ENCODE measurements at regions not wholly inside any gene's neighbourhood (a gene's known extent, or its start where the extent isn't known, plus 50 kb on each side); places are given as distances from the start of the nearest gene placed in this dataset.

- DNase-seq, result no peak
- no TSS peak for BruUV-seq (replicated peaks)
- TF ChIP-seq, protein P1, sequence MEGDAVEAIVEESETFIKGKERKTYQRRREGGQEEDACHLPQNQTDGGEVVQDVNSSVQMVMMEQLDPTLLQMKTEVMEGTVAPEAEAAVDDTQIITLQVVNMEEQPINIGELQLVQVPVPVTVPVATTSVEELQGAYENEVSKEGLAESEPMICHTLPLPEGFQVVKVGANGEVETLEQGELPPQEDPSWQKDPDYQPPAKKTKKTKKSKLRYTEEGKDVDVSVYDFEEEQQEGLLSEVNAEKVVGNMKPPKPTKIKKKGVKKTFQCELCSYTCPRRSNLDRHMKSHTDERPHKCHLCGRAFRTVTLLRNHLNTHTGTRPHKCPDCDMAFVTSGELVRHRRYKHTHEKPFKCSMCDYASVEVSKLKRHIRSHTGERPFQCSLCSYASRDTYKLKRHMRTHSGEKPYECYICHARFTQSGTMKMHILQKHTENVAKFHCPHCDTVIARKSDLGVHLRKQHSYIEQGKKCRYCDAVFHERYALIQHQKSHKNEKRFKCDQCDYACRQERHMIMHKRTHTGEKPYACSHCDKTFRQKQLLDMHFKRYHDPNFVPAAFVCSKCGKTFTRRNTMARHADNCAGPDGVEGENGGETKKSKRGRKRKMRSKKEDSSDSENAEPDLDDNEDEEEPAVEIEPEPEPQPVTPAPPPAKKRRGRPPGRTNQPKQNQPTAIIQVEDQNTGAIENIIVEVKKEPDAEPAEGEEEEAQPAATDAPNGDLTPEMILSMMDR (IDR thresholded peaks at IDR 0.05; ENCODE audit: unreplicated experiment), result no peak
- CTCF ChIA-PET, result no interaction called here
- H3K27me3 Mint-ChIP-seq (ENCODE audit: unreplicated experiment), result no peaks in the 10 kb centered on the region
- intact Hi-C loops (cut with micrococcal nuclease; ENCODE audit: unreplicated experiment), result no loop called here
- H3K4me3 Mint-ChIP-seq (ENCODE audit: low read depth, unreplicated experiment), result no peak overlapping the region
- no peaks in the 10 kb centered on the region for H3K4me1 Mint-ChIP-seq (ENCODE audit: low read depth, unreplicated experiment)
- H3K27ac Mint-ChIP-seq (ENCODE audit: unreplicated experiment), result no peak overlapping the region
- H3K9me3 Mint-ChIP-seq (ENCODE audit: low read depth, unreplicated experiment), result no peaks in the 10 kb centered on the region
- no peaks in the 10 kb centered on the region for H3K36me3 Mint-ChIP-seq (ENCODE audit: insufficient read depth, unreplicated experiment)
Measured at GRCh38 chr3:95905182-95905581, 909.2 kb upstream of the EPHA6 start.

DNA sequence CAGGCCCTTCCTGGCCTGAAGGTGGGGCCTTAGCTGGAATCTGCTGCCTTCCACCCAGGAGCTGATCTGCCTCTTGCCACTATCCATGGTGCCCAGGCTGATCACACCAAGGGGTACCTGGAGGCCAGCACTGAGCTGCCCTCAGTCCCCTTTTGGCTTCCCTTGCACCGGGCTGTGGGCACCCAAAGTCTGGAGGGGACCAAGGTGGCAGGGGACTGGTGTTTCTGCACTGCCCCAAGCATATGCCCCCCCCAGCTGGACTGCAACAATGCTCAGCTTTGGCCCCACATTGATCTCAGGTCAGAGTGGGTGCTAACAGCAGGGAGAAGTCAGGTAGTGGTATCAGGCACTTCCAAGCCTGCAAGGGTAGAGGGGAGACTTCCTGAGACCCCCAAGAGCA, 902.6 kb upstream of the EPHA6 start:
- BruUV-seq (replicated peaks), result no TSS peak
- CTCF ChIA-PET, result no interaction called here
- Mint-ChIP-seq H3K4me1 (ENCODE audit: low read depth, unreplicated experiment) (no peaks in the 10 kb centered on the region), H3K36me3 (ENCODE audit: insufficient read depth, unreplicated experiment) (no peaks in the 10 kb centered on the region), H3K4me3 (ENCODE audit: low read depth, unreplicated experiment) (no peak overlapping the region), H3K27me3 (ENCODE audit: unreplicated experiment) (no peaks in the 10 kb centered on the region), H3K9me3 (ENCODE audit: low read depth, unreplicated experiment) (peaks cover 3% of the 10 kb centered on the region), H3K27ac (ENCODE audit: unreplicated experiment) (no peak overlapping the region)
- intact Hi-C loops (cut with micrococcal nuclease; ENCODE audit: unreplicated experiment), result no loop called here
- no peak for DNase-seq
- TF ChIP-seq, protein P1 (IDR thresholded peaks at IDR 0.05; ENCODE audit: unreplicated experiment), result no peak

- peaks cover 3% of the 10 kb centered on the region for H3K9me3 Mint-ChIP-seq (ENCODE audit: low read depth, unreplicated experiment)
- TF ChIP-seq, protein P1 (IDR thresholded peaks at IDR 0.05; ENCODE audit: unreplicated experiment), result no peak
- no peak overlapping the region for H3K4me3 Mint-ChIP-seq (ENCODE audit: low read depth, unreplicated experiment)
- intact Hi-C loops (cut with micrococcal nuclease; ENCODE audit: unreplicated experiment), result no loop called here
- peak; percentile 4 for DNase-seq
- H3K36me3 Mint-ChIP-seq (ENCODE audit: insufficient read depth, unreplicated experiment), result no peaks in the 10 kb centered on the region
- BruUV-seq (replicated peaks), result no TSS peak
- no peak overlapping the region for H3K27ac Mint-ChIP-seq (ENCODE audit: unreplicated experiment)
- no peaks in the 10 kb centered on the region for H3K27me3 Mint-ChIP-seq (ENCODE audit: unreplicated experiment)
- H3K4me1 Mint-ChIP-seq (ENCODE audit: low read depth, unreplicated experiment), result no peaks in the 10 kb centered on the region
- CTCF ChIA-PET, result no interaction called here
Measured at GRCh38 chr3:95923496-95924210, 890.7 kb upstream of the EPHA6 start.

DNA sequence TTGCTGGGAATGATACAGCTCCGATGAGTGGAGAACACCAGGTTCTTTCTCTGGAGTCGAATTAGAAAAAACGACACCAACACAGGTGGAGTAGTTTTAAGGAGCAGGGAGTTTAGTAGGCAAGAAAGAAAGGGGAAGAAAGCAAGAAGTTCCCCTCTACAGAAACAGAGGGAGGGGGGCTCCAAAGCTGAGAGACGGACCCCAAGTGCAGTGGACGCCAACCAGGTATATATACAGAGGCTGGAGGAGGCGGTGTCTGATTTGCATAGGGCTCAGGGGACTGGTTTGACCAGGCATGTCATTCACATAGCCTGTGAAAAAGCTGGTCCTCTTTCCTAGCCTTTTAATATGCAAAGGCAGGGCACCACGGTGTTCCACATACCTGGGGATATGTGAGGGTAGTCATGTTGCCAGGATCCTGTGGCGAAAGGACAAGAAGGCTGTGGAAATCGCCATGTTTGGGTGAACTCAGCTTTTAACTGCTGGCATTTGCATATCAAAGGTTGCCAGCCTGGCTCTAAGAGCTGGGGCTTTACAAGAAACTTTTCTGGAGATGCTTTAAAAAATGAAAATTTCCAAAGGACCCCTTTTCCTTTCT, 887.4 kb upstream of the EPHA6 start:
- no TSS peak for BruUV-seq (replicated peaks)
- Mint-ChIP-seq H3K27ac (ENCODE audit: unreplicated experiment) (no peak overlapping the region), H3K9me3 (ENCODE audit: low read depth, unreplicated experiment) (peaks cover 3% of the 10 kb centered on the region), H3K4me1 (ENCODE audit: low read depth, unreplicated experiment) (no peaks in the 10 kb centered on the region), H3K4me3 (ENCODE audit: low read depth, unreplicated experiment) (no peak overlapping the region), H3K27me3 (ENCODE audit: unreplicated experiment) (no peaks in the 10 kb centered on the region), H3K36me3 (ENCODE audit: insufficient read depth, unreplicated experiment) (no peaks in the 10 kb centered on the region)
- no peak for DNase-seq
- TF ChIP-seq, protein P1 (IDR thresholded peaks at IDR 0.05; ENCODE audit: unreplicated experiment), result no peak
- intact Hi-C loops (cut with micrococcal nuclease; ENCODE audit: unreplicated experiment), result no loop called here
- CTCF ChIA-PET, result no interaction called here
